Smooth muscle cell (in vitro differentiated cells): ENCODE measurements at regions not wholly inside any gene's neighbourhood (a gene's known extent, or its start where the extent isn't known, plus 50 kb on each side); places are given as distances from the start of the nearest gene placed in this dataset.
"Not testable (repeated sequence)": the region's sequence is repeated elsewhere in the genome, so short reads cannot be mapped to it uniquely, and the experiment has no call there.

Experiments used
- DNase-seq: peaks from one replicate; lab custom pipeline; 2025; ENCODE audit not compliant: unreplicated experiment; lab: John Stamatoyannopoulos, UW
- H2AFZ ChIP-seq: fragments of 200-600 bp; sonication (generic); 2 replicates; pipeline ENCODE4 v1.6.0; 2016; ENCODE audit warnings: antibody characterized with exemption, low read depth, mild to moderate bottlenecking
- H3F3A ChIP-seq: fragments of 200-600 bp; sonication (generic); 2 replicates; pipeline ENCODE4 v1.6.0; 2017; ENCODE audit warnings: antibody characterized with exemption, low read depth
- H3K27ac ChIP-seq: fragments of 200-600 bp; sonication (generic); 2 replicates; pipeline ENCODE4 v1.5.1; 2016; ENCODE audit warnings: low read depth, mild to moderate bottlenecking
- H3K27me3 ChIP-seq: fragments of 200-600 bp; sonication (generic); 2 replicates; pipeline ENCODE4 v1.6.1; 2016; ENCODE audit warnings: low read depth, mild to moderate bottlenecking
- H3K36me3 ChIP-seq: fragments of 200-600 bp; sonication (generic); 2 replicates; pipeline ENCODE4 v1.5.1; 2016; ENCODE audit warnings: low read depth
- H3K4me1 ChIP-seq: fragments of 200-600 bp; sonication (generic); 2 replicates; pipeline ENCODE4 v1.5.1; 2016; ENCODE audit warnings: low read depth
- H3K4me2 ChIP-seq: fragments of 200-600 bp; sonication (generic); 2 replicates; pipeline ENCODE4 v1.6.0; 2016; ENCODE audit warnings: mild to moderate bottlenecking
- H3K4me3 ChIP-seq: fragments of 200-600 bp; sonication (generic); 2 replicates; pipeline ENCODE4 v1.5.1; 2016; ENCODE audit warnings: mild to moderate bottlenecking
- H3K79me2 ChIP-seq: fragments of 200-600 bp; sonication (generic); 2 replicates; pipeline ENCODE4 v1.6.0; 2016; ENCODE audit warnings: low read depth, mild to moderate bottlenecking
- H3K9ac ChIP-seq: fragments of 200-600 bp; sonication (generic); 2 replicates; pipeline ENCODE4 v1.6.0; 2016; ENCODE audit warnings: low read depth
- H3K9me3 ChIP-seq: fragments of 200-600 bp; sonication (generic); replicated peaks from 2 replicates; pipeline ENCODE4 v1.5.1; 2016; ENCODE audit warnings: low read depth
- H4K20me1 ChIP-seq: fragments of 200-600 bp; sonication (generic); 2 replicates; pipeline ENCODE4 v1.6.0; 2016; ENCODE audit warnings: low read depth
- WGBS: methylation state at CpG from one replicate; pipeline ENCODE4 v1.1.7; 2016; ENCODE audit warnings: low lambda C conversion rate; 5-methylcytosine and 5-hydroxymethylcytosine counted together
- TF ChIP-seq, protein P1 (sequence below): fragments of 200-600 bp; sonication (generic); IDR thresholded peaks from 2 replicates; pipeline ENCODE4 v1.5.1; 2017; ENCODE audit warnings: borderline replicate concordance, mild to moderate bottlenecking, antibody characterized with exemption; ENCODE audit not compliant: insufficient read depth, poor library complexity, severe bottlenecking

DNA sequence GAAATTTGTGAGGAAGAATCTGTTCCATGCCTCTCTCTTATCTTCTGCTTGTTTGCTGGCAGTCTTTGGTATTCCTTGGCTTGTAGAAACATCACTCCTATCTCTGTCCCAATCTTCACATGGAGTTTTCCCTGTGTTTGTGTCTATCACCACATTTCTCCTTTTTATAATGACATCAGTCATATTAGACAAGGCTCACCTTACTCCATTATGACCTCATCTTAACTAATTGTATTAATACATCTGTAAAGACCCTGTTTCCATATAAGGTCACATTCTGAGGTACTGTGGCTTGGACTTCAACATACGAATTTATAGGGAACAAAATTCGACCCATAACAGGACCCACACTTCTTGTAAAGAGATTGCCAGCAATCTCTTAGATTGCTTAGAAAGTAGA, 72.3 kb upstream of the POGK start:
- H2AFZ ChIP-seq = no peak overlapping the region
- no peaks in the 10 kb centered on the region for H3K9me3 ChIP-seq
- TF ChIP-seq, protein P1, sequence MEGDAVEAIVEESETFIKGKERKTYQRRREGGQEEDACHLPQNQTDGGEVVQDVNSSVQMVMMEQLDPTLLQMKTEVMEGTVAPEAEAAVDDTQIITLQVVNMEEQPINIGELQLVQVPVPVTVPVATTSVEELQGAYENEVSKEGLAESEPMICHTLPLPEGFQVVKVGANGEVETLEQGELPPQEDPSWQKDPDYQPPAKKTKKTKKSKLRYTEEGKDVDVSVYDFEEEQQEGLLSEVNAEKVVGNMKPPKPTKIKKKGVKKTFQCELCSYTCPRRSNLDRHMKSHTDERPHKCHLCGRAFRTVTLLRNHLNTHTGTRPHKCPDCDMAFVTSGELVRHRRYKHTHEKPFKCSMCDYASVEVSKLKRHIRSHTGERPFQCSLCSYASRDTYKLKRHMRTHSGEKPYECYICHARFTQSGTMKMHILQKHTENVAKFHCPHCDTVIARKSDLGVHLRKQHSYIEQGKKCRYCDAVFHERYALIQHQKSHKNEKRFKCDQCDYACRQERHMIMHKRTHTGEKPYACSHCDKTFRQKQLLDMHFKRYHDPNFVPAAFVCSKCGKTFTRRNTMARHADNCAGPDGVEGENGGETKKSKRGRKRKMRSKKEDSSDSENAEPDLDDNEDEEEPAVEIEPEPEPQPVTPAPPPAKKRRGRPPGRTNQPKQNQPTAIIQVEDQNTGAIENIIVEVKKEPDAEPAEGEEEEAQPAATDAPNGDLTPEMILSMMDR = no peak
- DNase-seq = no peak
- H3K4me1 ChIP-seq = no peaks in the 10 kb centered on the region
- H3K27ac ChIP-seq = no peak overlapping the region
- no peaks in the 10 kb centered on the region for H3K79me2 ChIP-seq
- no peaks in the 10 kb centered on the region for H3F3A ChIP-seq
- H3K9ac ChIP-seq = no peak overlapping the region
- H3K27me3 ChIP-seq = no peaks in the 10 kb centered on the region
- WGBS = 56% methylated on average over 2 of the region's 2 CpGs
- H3K4me2 ChIP-seq = no peak overlapping the region
- no peaks in the 10 kb centered on the region for H3K36me3 ChIP-seq
- H4K20me1 ChIP-seq = no peaks in the 10 kb centered on the region
- no peak overlapping the region for H3K4me3 ChIP-seq

DNA sequence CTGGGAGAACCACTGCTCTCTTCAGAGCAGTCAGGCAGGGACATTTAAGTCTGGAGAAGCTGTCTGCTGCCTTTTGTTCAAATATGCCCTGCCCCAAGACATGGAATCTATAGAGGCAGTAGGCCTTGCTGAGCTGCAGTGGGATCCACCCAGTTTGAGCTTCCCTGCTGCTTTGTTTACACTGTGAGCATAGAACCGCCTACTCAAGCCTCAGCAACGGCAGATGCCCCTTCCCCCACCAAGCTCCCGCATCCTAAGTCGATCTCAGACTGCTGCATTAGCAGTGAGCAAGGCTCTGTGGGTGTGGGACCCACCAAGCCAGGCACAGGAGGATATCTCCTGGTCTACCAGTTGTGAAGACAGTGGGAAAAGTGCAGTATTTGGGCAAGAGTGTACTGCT, 54.6 kb upstream of the POGK start:
- WGBS = 12% methylated on average over 4 of the region's 4 CpGs
- not testable (repeated sequence) for H3F3A ChIP-seq, H3K9ac ChIP-seq, DNase-seq, H2AFZ ChIP-seq, H4K20me1 ChIP-seq, H3K79me2 ChIP-seq, H3K4me1 ChIP-seq, H3K4me3 ChIP-seq, H3K27me3 ChIP-seq, H3K27ac ChIP-seq, H3K36me3 ChIP-seq, H3K9me3 ChIP-seq, H3K4me2 ChIP-seq

DNA sequence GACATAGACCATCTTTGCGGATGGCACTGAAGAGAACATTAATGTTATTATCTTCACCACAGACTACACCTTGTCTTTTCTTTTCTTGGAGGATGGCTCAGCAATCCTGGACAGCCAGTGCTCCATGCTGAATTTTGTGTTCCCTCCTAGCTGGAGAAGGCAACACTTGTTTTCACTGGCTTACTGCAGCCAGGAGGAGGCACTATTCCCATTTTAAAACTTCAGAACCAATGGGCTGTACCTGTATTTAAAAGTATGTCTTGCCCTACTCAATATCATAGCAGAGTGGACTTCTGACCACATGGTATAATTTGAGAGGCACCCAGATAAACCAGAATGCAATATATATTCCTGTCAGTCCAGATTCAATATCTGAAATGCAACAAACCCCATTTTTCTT, 53.3 kb upstream of the POGK start:
- Histone ChIP-seq H3K27me3 (no peaks in the 10 kb centered on the region), H2AFZ (no peak overlapping the region), H3K9ac (no peak overlapping the region), H3K27ac (no peak overlapping the region), H3K4me1 (no peaks in the 10 kb centered on the region), H3F3A (no peaks in the 10 kb centered on the region), H3K4me2 (no peak overlapping the region), H3K36me3 (no peaks in the 10 kb centered on the region), H4K20me1 (no peaks in the 10 kb centered on the region), H3K4me3 (no peak overlapping the region), H3K79me2 (no peaks in the 10 kb centered on the region), H3K9me3 (no peaks in the 10 kb centered on the region)
- TF ChIP-seq, protein P1 = no peak
- DNase-seq = no peak
- 96% methylated on average over 1 of the region's 1 CpG for WGBS

DNA sequence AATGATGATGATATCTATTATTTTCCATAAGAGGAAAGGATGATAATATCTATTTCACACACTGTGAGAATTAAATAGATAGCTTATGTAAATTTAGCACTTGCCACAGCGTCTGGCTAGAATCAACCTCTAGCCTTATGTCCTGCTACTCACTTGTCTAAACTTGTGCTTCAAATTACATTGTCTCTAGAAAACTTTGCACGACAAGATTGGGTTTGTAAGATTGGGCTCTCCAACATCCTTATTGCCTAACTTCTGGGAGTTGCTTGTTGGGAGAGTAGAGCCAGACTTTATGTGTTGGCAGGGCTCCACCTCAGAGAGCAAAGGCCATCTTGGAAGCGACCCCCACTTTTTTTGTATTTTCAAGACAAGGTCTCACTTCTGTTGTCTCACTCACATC, 50.0 kb upstream of the POGK start:
- no peaks in the 10 kb centered on the region for H3K27me3 ChIP-seq
- no peak overlapping the region for H3K4me3 ChIP-seq
- H3K4me2 ChIP-seq = no peak overlapping the region
- no peaks in the 10 kb centered on the region for H3F3A ChIP-seq
- no peaks in the 10 kb centered on the region for H3K4me1 ChIP-seq
- no peaks in the 10 kb centered on the region for H4K20me1 ChIP-seq
- H3K79me2 ChIP-seq = no peaks in the 10 kb centered on the region
- no peaks in the 10 kb centered on the region for H3K9me3 ChIP-seq
- no peak overlapping the region for H2AFZ ChIP-seq
- DNase-seq = no peak
- H3K27ac ChIP-seq = no peak overlapping the region
- no peaks in the 10 kb centered on the region for H3K36me3 ChIP-seq
- TF ChIP-seq, protein P1 = no peak
- WGBS = 62% methylated on average over 3 of the region's 3 CpGs
- no peak overlapping the region for H3K9ac ChIP-seq
